PC-9 (cell line): ENCODE measurements at regions not wholly inside any gene's neighbourhood (a gene's known extent, or its start where the extent isn't known, plus 50 kb on each side); places are given as distances from the start of the nearest gene placed in this dataset.

Experiments used
- BruUV-seq: library from RNA; stranded (reverse); fragments of 400-500 nt; replicated peaks from 2 replicates; lab custom pipeline; 2021; lab: Mats Ljungman, UMichigan
- CTCF ChIA-PET: fragments of 300-600 bp; sonication (Branson Sonifier 250); formaldehyde crosslinking; loops from one replicate; lab custom pipeline; 2022; ENCODE audit warnings: antibody characterized with exemption; lab: Charles Lee
- POLR2A ChIA-PET: fragments of 300-600 bp; sonication (Branson Sonifier 250); formaldehyde crosslinking; loops from one replicate; lab custom pipeline; 2022; ENCODE audit warnings: antibody characterized with exemption; ENCODE audit not compliant: unreplicated experiment; lab: Charles Lee
- DNase-seq, 2 experiments: peaks; one replicate each; pipeline versions ENCODE4 v3.0.0 to v3.0.0-alpha.2; 2015 to 2022; ENCODE audit warnings: mixed read lengths in 1 of 2
- H2AFZ ChIP-seq: fragments of 200-600 bp; sonication (generic); 2 replicates; pipeline ENCODE4 v1.8.1; 2017; ENCODE audit warnings: antibody characterized with exemption
- H3F3A ChIP-seq: fragments of 200-600 bp; sonication (generic); 2 replicates; pipeline ENCODE4 v1.8.1; 2017; ENCODE audit warnings: antibody characterized with exemption, mild to moderate bottlenecking, low read depth; ENCODE audit not compliant: insufficient read depth
- H3K27ac ChIP-seq: fragments of 200-600 bp; sonication (generic); 2 replicates; pipeline ENCODE4 v1.6.1; 2016; ENCODE audit warnings: mixed run types
- H3K27me3 ChIP-seq: fragments of 200-600 bp; sonication (generic); 2 replicates; pipeline ENCODE4 v1.6.1; 2016; ENCODE audit warnings: low read depth, mixed run types; ENCODE audit not compliant: insufficient read depth
- H3K36me3 ChIP-seq: fragments of 200-600 bp; sonication (generic); 2 replicates; pipeline ENCODE4 v1.6.1; 2016; ENCODE audit warnings: low read depth, mixed run types
- H3K4me1 ChIP-seq: fragments of 200-600 bp; sonication (generic); replicated peaks from 2 replicates; pipeline ENCODE4 v1.6.1; 2016; ENCODE audit warnings: mixed run types; ENCODE audit not compliant: insufficient read depth
- H3K4me2 ChIP-seq: fragments of 200-600 bp; sonication (generic); 2 replicates; pipeline ENCODE4 v1.6.1; 2017; ENCODE audit warnings: mixed run types
- H3K4me3 ChIP-seq: fragments of 200-600 bp; sonication (generic); 2 replicates; pipeline ENCODE4 v1.6.1; 2016; ENCODE audit warnings: mixed run types
- H3K79me2 ChIP-seq: fragments of 200-600 bp; sonication (generic); 2 replicates; pipeline ENCODE4 v1.6.1; 2017; ENCODE audit warnings: low read depth, mixed run types
- H3K9me2 ChIP-seq: fragments of 200-600 bp; sonication (generic); 2 replicates; pipeline ENCODE4 v1.8.1; 2017; ENCODE audit warnings: mild to moderate bottlenecking; ENCODE audit not compliant: insufficient read depth
- H3K9me3 ChIP-seq: fragments of 200-600 bp; sonication (generic); 2 replicates; pipeline ENCODE4 v1.8.1; 2016; ENCODE audit warnings: low read depth; ENCODE audit not compliant: insufficient read depth
- H4K20me1 ChIP-seq: fragments of 200-600 bp; sonication (generic); 2 replicates; pipeline ENCODE4 v1.8.1; 2017; ENCODE audit not compliant: insufficient read depth
- EZH2 ChIP-seq: fragments of 200-600 bp; sonication (generic); IDR thresholded peaks from 2 replicates; pipeline ENCODE4 v1.8.0; 2017; ENCODE audit warnings: antibody characterized with exemption, low read depth
- intact Hi-C: fragments of 100-400 bp; cut with micrococcal nuclease; formaldehyde crosslinking; loops from one replicate; pipeline ENCODE4 v1.10.0; 2022; ENCODE audit not compliant: unreplicated experiment
- TF ChIP-seq, protein P1 (sequence below): fragments of 200-600 bp; sonication (generic); conservative IDR thresholded peaks from 2 replicates; pipeline ENCODE4 v1.6.1; 2017; ENCODE audit warnings: mixed run types, antibody characterized with exemption, mild to moderate bottlenecking, moderate library complexity

- CTCF ChIA-PET: no interaction called here
- no peak overlapping the region for H3K4me3 ChIP-seq
- no peak overlapping the region for H3K27ac ChIP-seq
- no peaks in the 10 kb centered on the region for H3F3A ChIP-seq
- H3K79me2 ChIP-seq: no peaks in the 10 kb centered on the region
- no peaks in the 10 kb centered on the region for H3K4me1 ChIP-seq
- intact Hi-C loops: no loop called here
- no peaks in the 10 kb centered on the region for H4K20me1 ChIP-seq
- H3K4me2 ChIP-seq: no peak overlapping the region
- H3K9me3 ChIP-seq: no peaks in the 10 kb centered on the region
- BruUV-seq: no TSS peak
- no peaks in the 10 kb centered on the region for H3K9me2 ChIP-seq
- no peaks in the 10 kb centered on the region for H3K36me3 ChIP-seq
- H2AFZ ChIP-seq: no peak overlapping the region
- TF ChIP-seq, protein P1, sequence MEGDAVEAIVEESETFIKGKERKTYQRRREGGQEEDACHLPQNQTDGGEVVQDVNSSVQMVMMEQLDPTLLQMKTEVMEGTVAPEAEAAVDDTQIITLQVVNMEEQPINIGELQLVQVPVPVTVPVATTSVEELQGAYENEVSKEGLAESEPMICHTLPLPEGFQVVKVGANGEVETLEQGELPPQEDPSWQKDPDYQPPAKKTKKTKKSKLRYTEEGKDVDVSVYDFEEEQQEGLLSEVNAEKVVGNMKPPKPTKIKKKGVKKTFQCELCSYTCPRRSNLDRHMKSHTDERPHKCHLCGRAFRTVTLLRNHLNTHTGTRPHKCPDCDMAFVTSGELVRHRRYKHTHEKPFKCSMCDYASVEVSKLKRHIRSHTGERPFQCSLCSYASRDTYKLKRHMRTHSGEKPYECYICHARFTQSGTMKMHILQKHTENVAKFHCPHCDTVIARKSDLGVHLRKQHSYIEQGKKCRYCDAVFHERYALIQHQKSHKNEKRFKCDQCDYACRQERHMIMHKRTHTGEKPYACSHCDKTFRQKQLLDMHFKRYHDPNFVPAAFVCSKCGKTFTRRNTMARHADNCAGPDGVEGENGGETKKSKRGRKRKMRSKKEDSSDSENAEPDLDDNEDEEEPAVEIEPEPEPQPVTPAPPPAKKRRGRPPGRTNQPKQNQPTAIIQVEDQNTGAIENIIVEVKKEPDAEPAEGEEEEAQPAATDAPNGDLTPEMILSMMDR: no peak
- no peak for TF ChIP-seq EZH2
- DNase-seq: no peak
- H3K27me3 ChIP-seq: peaks cover 95% of the 10 kb centered on the region
- POLR2A ChIA-PET: no interaction called here
Measured at GRCh38 chr9:89706731-89707191, 101.9 kb downstream of the GADD45G start.

GRCh38 chr9:89710697-89711096 lies 105.9 kb downstream of the GADD45G start:
- no TSS peak for BruUV-seq
- no peak for DNase-seq
- Histone ChIP-seq H3K36me3 (no peaks in the 10 kb centered on the region), H3K4me2 (no peak overlapping the region), H2AFZ (no peak overlapping the region), H3K27me3 (peaks cover 86% of the 10 kb centered on the region), H3K4me1 (no peaks in the 10 kb centered on the region), H3K79me2 (no peaks in the 10 kb centered on the region), H3K4me3 (no peak overlapping the region), H3K27ac (no peak overlapping the region), H4K20me1 (no peaks in the 10 kb centered on the region), H3F3A (no peaks in the 10 kb centered on the region), H3K9me2 (no peaks in the 10 kb centered on the region), H3K9me3 (no peaks in the 10 kb centered on the region)
- TF ChIP-seq, protein P1: no peak
- no peak for TF ChIP-seq EZH2
- POLR2A ChIA-PET: no interaction called here
- CTCF ChIA-PET: no interaction called here
- intact Hi-C loops: no loop called here

- no peak for DNase-seq
- Histone ChIP-seq H3K9me3 (no peaks in the 10 kb centered on the region), H3K79me2 (no peaks in the 10 kb centered on the region), H3F3A (no peaks in the 10 kb centered on the region), H3K27me3 (peaks cover 77% of the 10 kb centered on the region), H3K27ac (no peak overlapping the region), H3K36me3 (no peaks in the 10 kb centered on the region), H3K4me1 (no peaks in the 10 kb centered on the region), H4K20me1 (no peaks in the 10 kb centered on the region), H2AFZ (no peak overlapping the region), H3K4me3 (no peak overlapping the region), H3K4me2 (no peak overlapping the region), H3K9me2 (no peaks in the 10 kb centered on the region)
- intact Hi-C loops: no loop called here
- no TSS peak for BruUV-seq
- TF ChIP-seq EZH2: no peak
- TF ChIP-seq, protein P1: no peak
- ChIA-PET POLR2A (no interaction called here), CTCF (no interaction called here)
Measured at GRCh38 chr9:89711866-89712265, 107.1 kb downstream of the GADD45G start.
